Activated CD4-positive, alpha-beta T cell treated with anti-CD3 and anti-CD28 coated beads, Interleukin-2, amount 50 U/mL, for 4 hours (primary cell): ENCODE measurements at regions not wholly inside any gene's neighbourhood (a gene's known extent, or its start where the extent isn't known, plus 50 kb on each side); places are given as distances from the start of the nearest gene placed in this dataset.
"Not testable (repeated sequence)": the region's sequence is repeated elsewhere in the genome, so short reads cannot be mapped to it uniquely, and the experiment has no call there.

Source experiments
- DNase-seq, 2 experiments: peaks; one replicate each; pipeline ENCODE4 v3.0.0-alpha.2; 2020

GRCh38 chr6:7028963-7029362 is 78.8 kb upstream of the RREB1 start:
- DNase-seq: not testable (repeated sequence)

- DNase-seq: not testable (repeated sequence)
Observed at GRCh38 chr6:7030968-7031367, 76.8 kb upstream of the RREB1 start.

DNA sequence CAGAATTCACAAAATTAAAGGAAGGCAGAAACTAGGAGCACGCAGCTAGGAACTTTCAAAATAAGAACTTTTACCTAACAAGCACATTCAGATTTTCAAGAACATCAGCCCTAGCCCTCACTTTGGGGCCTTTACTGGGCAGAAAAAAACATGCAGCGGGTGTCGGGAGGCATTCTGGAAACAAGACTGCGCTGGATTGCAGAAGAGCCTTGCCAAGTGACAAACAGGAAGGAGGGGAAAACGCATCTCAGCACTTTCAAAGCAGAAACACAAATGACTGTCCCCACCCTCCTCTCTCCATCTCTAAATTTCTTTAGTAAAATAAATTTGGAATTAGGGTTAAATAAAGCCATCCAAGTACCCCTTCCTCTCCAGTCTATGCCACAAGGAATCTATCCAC is 74.6 kb upstream of the RREB1 start:
- DNase-seq: no peak

GRCh38 chr6:7034055-7034454 is 73.7 kb upstream of the RREB1 start:
- no peak for DNase-seq

GRCh38 chr6:7035837-7036249 is 71.9 kb upstream of the RREB1 start:
- DNase-seq: no peak

DNA sequence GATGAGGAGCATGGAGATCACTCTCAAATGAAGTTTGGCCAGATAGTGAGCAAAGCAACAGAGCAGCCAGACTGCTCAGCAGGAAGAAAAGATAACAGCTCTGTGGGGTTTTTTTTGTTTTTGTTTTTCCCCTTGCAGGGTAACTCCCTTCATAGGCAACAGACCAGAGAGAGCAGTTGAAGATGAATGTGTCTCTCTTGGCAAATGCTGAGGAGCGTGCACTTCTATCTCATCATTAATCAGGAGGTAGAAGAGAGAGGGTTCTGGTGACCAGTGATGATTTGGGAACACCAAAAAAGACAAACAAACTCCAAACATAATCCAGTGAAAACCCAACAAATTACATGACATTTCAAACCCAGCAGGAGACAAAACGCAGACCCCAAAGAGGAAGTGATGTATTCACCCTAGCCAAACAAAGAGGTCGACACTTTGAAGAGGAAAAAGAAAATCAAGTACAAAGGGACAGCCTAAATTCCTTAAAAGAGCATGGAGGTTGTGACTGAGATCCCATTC is 66.2 kb upstream of the RREB1 start:
- DNase-seq: no peak

DNA sequence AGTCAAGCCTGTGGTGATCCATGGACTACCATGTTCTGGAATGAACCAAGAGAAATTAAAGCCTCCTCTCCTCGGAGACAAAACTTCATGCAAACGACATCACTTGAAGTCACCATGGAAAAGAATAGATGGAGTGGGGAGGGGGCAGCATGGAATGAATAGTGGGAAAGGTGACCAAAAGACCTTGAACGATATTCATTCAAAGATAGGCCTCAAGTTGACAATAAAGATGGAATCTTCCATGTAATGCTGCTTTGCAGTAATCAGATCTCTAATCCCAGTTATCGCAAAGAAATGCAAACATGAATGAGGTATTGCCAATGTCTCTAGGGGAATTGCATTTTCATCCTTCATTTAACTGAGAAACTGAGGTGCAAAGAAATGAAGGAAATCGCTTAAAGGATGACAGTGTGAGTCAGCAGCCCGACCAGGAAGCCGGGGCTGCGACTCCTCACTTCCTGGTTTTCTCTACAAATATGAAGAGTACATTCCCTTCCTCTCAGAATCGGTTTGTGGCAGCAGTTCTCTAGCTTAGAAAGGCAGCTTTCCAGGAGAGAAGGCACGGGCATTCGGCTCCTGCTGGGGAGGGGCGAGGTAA is 65.6 kb upstream of the RREB1 start:
- no peak for DNase-seq

GRCh38 chr6:7042654-7043545 is 64.9 kb upstream of the RREB1 start:
- no peak for DNase-seq

GRCh38 chr6:7045331-7045730 is 62.4 kb upstream of the RREB1 start:
- no peak for DNase-seq

DNA sequence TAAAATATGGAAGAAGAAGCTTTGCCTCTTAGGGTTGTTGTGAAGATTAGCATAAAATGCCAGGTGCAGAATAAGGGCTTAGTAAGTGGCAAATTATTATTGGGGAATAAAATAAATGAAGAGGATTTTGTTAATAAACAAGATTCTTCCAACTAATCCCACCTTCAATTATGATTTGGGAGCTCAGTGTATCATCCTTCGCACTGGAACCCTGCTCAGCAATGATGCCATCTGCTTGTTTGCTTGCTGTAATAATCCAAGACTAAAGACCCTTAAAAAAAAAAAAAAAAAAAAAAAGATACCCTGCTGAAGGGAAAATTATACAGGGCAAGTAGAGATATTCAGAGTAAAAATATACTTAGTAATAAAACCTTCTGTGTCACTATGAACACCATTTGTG is 62.0 kb upstream of the RREB1 start:
- no peak for DNase-seq

GRCh38 chr6:7047128-7047527 is 60.6 kb upstream of the RREB1 start:
- DNase-seq: no peak

GRCh38 chr6:7047966-7048365 is 59.8 kb upstream of the RREB1 start:
- DNase-seq: no peak

- no peak for DNase-seq
Observed at GRCh38 chr6:7048894-7049293, 58.9 kb upstream of the RREB1 start.

DNA sequence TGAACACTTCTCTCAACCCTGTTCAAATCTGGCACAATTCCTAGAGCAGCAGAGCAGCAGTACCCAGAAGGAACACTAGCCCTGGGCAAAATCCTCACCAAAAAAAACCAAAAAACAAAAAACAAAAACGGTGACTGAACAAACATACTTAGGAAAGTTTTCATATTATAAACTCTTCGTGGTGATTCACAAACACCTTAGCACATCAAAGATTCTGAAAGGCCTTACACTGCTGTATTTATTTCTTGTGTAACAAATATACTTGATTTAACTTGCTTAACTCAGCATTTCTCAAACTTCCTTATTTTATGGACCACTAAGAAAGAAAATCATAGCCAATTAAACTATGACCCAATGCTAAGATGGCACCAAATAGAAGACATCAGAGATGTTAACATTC is 57.8 kb upstream of the RREB1 start:
- DNase-seq: no peak

DNA sequence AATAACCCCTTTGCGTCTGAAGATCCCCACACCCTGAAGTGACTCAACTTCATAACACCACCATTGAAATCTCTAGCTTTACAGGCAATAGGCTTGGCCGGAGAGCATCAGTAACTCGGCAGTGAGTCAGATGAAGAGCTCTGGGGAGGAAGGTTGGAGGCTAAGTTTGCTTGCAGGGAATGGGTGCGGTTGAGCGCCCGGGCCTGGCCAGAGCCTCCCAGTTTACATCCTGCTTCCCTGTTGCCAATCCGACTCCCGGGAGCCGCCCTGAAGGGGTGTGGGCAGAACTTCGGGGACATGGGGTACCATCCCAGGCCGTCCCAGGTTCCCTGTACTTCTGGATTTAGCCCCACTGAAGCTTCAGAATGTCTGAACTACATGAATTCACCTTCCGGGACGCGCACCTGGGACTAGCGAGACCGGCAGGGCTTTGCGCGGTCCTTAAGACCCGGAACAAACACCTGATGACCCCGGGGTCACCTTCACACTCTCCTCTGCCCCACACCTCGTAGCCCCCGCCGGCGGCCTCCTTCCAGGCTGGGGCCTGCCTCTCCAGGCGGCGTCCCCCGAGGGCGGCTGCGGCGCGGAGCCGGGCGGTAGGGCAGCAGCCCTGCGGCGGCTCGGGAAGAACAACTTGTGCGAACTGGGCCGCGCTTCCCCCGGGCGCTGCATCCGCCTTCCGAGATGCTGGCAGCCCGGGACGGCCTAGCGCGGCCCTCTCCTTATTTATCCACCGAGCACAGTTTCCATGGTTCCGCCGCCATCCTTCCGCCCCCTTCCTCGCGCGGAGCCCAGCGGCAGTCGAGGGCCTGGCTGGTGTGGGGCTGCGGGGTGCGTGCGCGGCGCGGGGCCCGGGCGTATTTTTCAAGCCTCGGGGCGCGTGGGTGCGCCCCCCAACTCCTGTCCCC is 56.6 kb upstream of the RREB1 start:
- peak; percentile 11 for DNase-seq

- peak; percentile 37 to 46 for DNase-seq
Observed at GRCh38 chr6:7051780-7052442, 55.9 kb upstream of the RREB1 start.

DNA sequence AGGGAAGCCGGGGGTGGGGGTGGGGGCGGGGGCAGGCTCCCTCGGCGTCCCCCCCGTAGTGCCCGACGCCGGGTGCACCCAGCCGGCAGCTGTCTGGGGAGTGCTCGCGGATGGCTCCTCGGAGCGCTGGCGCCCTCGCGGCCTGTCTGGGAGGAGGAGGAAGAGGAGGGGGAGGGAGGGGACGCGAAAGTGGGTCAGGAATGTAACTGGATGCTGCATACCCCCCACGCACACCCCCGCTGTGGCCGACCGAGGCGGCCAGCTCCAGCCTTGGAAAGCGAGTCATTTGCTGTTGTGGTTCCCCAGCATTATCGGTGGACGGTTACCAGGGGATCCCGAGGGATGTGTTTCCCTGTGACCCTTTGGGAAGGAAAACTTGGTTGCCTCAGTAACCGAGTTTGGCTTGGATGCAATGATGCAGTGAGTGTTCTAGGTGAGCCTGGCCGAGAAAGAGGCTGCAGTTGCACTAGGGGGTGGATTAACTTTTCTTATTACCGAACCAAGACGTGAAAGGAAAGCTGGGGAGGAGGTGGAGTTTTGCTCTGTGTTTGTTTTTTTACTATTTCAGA is 55.2 kb upstream of the RREB1 start:
- DNase-seq: peak in 1 of 2 experiments; percentile 7

DNA sequence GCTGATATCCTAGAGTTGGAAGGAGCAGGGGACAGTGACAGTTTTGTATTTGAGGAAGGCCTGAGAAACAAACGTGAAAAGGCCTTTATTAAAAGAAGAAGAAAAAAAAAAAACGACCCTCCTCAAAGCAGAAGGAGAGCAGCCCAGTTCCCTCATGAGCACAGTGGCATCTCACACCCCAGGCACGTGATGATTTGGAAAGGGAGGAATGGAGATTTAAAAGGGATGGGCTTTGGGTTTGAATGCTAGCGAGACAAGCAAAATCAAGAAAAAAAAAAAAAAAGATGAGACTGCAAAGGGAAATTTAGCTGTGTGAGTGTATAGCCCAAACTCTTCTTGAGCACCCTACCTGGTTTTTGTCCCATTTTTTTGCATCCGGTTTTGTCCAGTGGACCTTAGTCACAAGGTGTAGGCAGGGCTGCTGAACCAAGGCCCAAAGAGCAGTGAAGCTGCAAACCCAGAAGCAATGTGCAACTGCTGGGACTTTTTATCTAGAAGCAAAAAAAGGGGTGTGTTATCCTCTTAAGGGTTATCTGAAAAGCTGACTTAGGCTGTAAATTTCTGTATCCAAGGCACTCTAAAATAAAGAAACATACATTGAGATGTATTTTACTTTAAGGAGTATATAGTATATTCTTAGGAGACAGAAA is 54.5 kb upstream of the RREB1 start:
- no peak for DNase-seq
